HEK293 (cell line): ENCODE measurements at regions not wholly inside any gene's neighbourhood (a gene's known extent, or its start where the extent isn't known, plus 50 kb on each side); places are given as distances from the start of the nearest gene placed in this dataset.

Experiments used
- CTCF ChIA-PET: fragments of 350-600 bp; formaldehyde crosslinking; extraction: SDS; loops from one replicate; lab custom pipeline; 2021; ENCODE audit warnings: antibody characterized with exemption; lab: Yijun Ruan, JAX
- POLR2A ChIA-PET: fragments of 300-600 bp; formaldehyde crosslinking; extraction: SDS; loops from one replicate; lab custom pipeline; 2020; ENCODE audit warnings: antibody characterized with exemption, inconsistent platforms; lab: Yijun Ruan, JAX
- H3K27ac ChIP-seq: fragments of 200-500 bp; sonication (Bioruptor generic); 2 replicates; pipeline ENCODE4 v1.5.1; 2014; ENCODE audit warnings: low read depth, low read length, control low read depth, inconsistent platforms; ENCODE audit errors: extremely low read depth
- H3K36me3 ChIP-seq, 2 experiments: fragments of 200-500 bp in 1 of 2; sonication (Bioruptor generic) in 1 of 2; 1 replicate in 1 of 2; 2 replicates in 1 of 2; pipeline ENCODE4 v1.5.1; 2014 to 2017; ENCODE audit warnings: inconsistent platforms in 2 of 2, low read length in 2 of 2; ENCODE audit not compliant: control insufficient read depth in 2 of 2, insufficient read depth in 1 of 2
- H3K4me1 ChIP-seq: fragments of 200-500 bp; sonication (Bioruptor generic); 2 replicates; pipeline ENCODE4 v1.5.1; 2014; ENCODE audit warnings: mild to moderate bottlenecking, low read length, inconsistent platforms; ENCODE audit not compliant: control insufficient read depth, insufficient read depth
- H3K4me3 ChIP-seq: 2 replicates; pipeline ENCODE4 v1.5.1; 2011; ENCODE audit warnings: low read depth, mild to moderate bottlenecking, control low read depth, low read length, moderate library complexity
- H3K9me3 ChIP-seq: fragments of 200-500 bp; sonication (Bioruptor generic); 2 replicates; pipeline ENCODE4 v1.5.1; 2014; ENCODE audit warnings: low read depth, low read length, inconsistent platforms; ENCODE audit not compliant: control insufficient read depth, insufficient read depth
- PRDM1 ChIP-seq: fragments of 450-650 bp; formaldehyde crosslinking; IDR thresholded peaks from 2 replicates; pipeline ENCODE4; 2016; ENCODE audit warnings: missing biosample characterization, missing genetic modification characterization
- SETDB1 ChIP-seq: IDR thresholded peaks from one replicate; pipeline ENCODE4 v1.6.1; 2017; ENCODE audit warnings: mild to moderate bottlenecking, low read length, moderate library complexity, mixed read lengths; ENCODE audit not compliant: insufficient read length
- TRIM28 ChIP-seq: IDR thresholded peaks from 2 replicates; pipeline ENCODE4 v1.6.1; 2011; ENCODE audit warnings: low read length, control low read depth, borderline replicate concordance
- ZNF140 ChIP-seq: fragments of 450-650 bp; formaldehyde crosslinking; IDR thresholded peaks from 2 replicates; pipeline ENCODE4 v1.5.1; 2016; ENCODE audit warnings: missing biosample characterization, missing genetic modification characterization
- ZNF157 ChIP-seq: fragments of 450-650 bp; formaldehyde crosslinking; IDR thresholded peaks from 2 replicates; pipeline ENCODE4 v1.5.1; 2016; ENCODE audit warnings: missing biosample characterization, missing genetic modification characterization
- ZNF223 ChIP-seq: fragments of 450-650 bp; formaldehyde crosslinking; IDR thresholded peaks from 2 replicates; pipeline ENCODE4 v1.5.1; 2016; ENCODE audit warnings: missing biosample characterization, missing genetic modification characterization
- ZNF239 ChIP-seq: fragments of 450-650 bp; formaldehyde crosslinking; IDR thresholded peaks from 2 replicates; pipeline ENCODE4 v1.5.1; 2016; ENCODE audit warnings: missing biosample characterization, missing genetic modification characterization
- ZNF248 ChIP-seq: fragments of 450-650 bp; formaldehyde crosslinking; IDR thresholded peaks from 2 replicates; pipeline ENCODE4 v1.5.1; 2017; ENCODE audit warnings: missing biosample characterization, missing genetic modification characterization
- ZNF266 ChIP-seq: fragments of 450-650 bp; formaldehyde crosslinking; IDR thresholded peaks from 2 replicates; pipeline ENCODE4 v1.5.1; 2016; ENCODE audit warnings: missing biosample characterization, missing genetic modification characterization, low read depth
- ZNF416 ChIP-seq: fragments of 450-650 bp; formaldehyde crosslinking; IDR thresholded peaks from 2 replicates; pipeline ENCODE4 v1.5.1; 2016; ENCODE audit warnings: missing biosample characterization, missing genetic modification characterization
- ZNF426 ChIP-seq: fragments of 450-650 bp; formaldehyde crosslinking; IDR thresholded peaks from 2 replicates; pipeline ENCODE4 v1.5.1; 2017; ENCODE audit warnings: missing biosample characterization, missing genetic modification characterization, mild to moderate bottlenecking, inconsistent platforms, moderate library complexity
- ZNF544 ChIP-seq: fragments of 450-650 bp; formaldehyde crosslinking; IDR thresholded peaks from 2 replicates; pipeline ENCODE4 v1.5.0; 2017; ENCODE audit warnings: missing biosample characterization, missing genetic modification characterization
- ZNF792 ChIP-seq: fragments of 450-650 bp; formaldehyde crosslinking; IDR thresholded peaks from 2 replicates; pipeline ENCODE4 v1.5.1; 2016; ENCODE audit warnings: missing biosample characterization, missing genetic modification characterization
- ZXDB ChIP-seq: fragments of 450-650 bp; formaldehyde crosslinking; IDR thresholded peaks from 2 replicates; pipeline ENCODE4 v1.5.1; 2016; ENCODE audit warnings: missing biosample characterization, missing genetic modification characterization
- TF ChIP-seq, protein P1 (sequence below): fragments of 450-650 bp; formaldehyde crosslinking; conservative IDR thresholded peaks from 2 replicates; pipeline ENCODE4 v1.5.1; 2016; ENCODE audit warnings: low read depth, missing biosample characterization, missing genetic modification characterization
- TF ChIP-seq, protein P2 (sequence below): fragments of 450-650 bp; formaldehyde crosslinking; IDR thresholded peaks from 2 replicates; pipeline ENCODE4 v1.5.1; 2017; ENCODE audit warnings: missing biosample characterization, missing genetic modification characterization
- TF ChIP-seq, protein P3 (sequence below): fragments of 450-650 bp; formaldehyde crosslinking; IDR thresholded peaks from 2 replicates; pipeline ENCODE4 v1.5.0; 2017; ENCODE audit warnings: missing biosample characterization, missing genetic modification characterization, borderline replicate concordance

DNA sequence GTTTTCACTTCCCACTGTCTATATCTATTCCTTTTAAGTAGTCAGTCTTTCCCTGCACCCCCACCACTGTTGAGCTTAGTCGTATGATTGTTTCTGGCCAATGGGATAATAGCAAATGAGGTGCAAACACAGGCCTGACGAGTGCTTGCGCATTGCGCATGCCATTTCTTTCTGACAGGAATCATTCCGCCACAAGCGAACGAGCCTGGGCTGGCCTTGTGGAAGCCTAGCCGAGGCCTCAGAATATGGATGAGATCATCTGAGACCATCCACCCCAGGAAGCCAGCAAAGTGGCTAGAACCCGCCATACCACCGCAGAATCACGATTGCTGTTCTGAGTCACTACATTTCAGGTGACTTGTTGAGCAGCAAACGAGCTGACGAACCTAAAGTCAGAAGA lies 52.2 kb upstream of the PRL start:
- Histone ChIP-seq H3K36me3 (no peaks in the 10 kb centered on the region), H3K4me3 (no peak overlapping the region), H3K9me3 (no peaks in the 10 kb centered on the region), H3K4me1 (peaks cover 12% of the 10 kb centered on the region), H3K27ac (no peak overlapping the region)
- TF ChIP-seq, protein P1, sequence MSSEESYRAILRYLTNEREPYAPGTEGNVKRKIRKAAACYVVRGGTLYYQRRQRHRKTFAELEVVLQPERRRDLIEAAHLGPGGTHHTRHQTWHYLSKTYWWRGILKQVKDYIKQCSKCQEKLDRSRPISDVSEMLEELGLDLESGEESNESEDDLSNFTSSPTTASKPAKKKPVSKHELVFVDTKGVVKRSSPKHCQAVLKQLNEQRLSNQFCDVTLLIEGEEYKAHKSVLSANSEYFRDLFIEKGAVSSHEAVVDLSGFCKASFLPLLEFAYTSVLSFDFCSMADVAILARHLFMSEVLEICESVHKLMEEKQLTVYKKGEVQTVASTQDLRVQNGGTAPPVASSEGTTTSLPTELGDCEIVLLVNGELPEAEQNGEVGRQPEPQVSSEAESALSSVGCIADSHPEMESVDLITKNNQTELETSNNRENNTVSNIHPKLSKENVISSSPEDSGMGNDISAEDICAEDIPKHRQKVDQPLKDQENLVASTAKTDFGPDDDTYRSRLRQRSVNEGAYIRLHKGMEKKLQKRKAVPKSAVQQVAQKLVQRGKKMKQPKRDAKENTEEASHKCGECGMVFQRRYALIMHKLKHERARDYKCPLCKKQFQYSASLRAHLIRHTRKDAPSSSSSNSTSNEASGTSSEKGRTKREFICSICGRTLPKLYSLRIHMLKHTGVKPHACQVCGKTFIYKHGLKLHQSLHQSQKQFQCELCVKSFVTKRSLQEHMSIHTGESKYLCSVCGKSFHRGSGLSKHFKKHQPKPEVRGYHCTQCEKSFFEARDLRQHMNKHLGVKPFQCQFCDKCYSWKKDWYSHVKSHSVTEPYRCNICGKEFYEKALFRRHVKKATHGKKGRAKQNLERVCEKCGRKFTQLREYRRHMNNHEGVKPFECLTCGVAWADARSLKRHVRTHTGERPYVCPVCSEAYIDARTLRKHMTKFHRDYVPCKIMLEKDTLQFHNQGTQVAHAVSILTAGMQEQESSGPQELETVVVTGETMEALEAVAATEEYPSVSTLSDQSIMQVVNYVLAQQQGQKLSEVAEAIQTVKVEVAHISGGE (tag by site-specific recombination): no peak
- TF ChIP-seq ZNF426 (tag by site-specific recombination) (no peak), SETDB1 (peak; percentile 57)
- POLR2A ChIA-PET: interaction anchor here (0.6 kb wide), 1 partner anchor 94 kb away, joined by 3 read pairs; no protein-coding TSS in a partner anchor
- CTCF ChIA-PET: interaction anchor here (0.6 to 1.2 kb wide), 3 partner anchors 11 to 492 kb away, joined by 3 read pairs; no protein-coding TSS in a partner anchor

DNA sequence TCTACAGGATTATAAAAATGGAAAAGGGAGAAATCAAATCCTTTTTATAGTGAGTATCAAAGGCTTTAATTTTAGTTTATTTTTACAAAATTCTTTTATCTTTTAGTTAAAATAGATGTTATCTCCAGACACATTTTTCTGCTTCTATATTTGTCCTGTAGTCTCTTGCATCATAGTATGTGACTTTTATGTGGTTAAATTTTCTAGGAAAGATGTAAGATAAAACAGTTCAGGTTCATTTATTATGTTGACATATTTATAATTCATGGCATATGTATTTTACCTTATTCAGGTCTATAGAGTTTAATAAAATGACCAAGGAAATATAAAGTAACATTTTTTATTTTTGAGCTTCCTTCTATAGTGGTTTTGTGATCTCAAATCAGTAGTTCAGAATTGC lies 52.7 kb upstream of the PRL start:
- no peak for TF ChIP-seq PRDM1 (tag by site-specific recombination)
- TF ChIP-seq, protein P2, sequence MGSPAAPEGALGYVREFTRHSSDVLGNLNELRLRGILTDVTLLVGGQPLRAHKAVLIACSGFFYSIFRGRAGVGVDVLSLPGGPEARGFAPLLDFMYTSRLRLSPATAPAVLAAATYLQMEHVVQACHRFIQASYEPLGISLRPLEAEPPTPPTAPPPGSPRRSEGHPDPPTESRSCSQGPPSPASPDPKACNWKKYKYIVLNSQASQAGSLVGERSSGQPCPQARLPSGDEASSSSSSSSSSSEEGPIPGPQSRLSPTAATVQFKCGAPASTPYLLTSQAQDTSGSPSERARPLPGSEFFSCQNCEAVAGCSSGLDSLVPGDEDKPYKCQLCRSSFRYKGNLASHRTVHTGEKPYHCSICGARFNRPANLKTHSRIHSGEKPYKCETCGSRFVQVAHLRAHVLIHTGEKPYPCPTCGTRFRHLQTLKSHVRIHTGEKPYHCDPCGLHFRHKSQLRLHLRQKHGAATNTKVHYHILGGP (tag by site-specific recombination): peak; percentile 93
- TF ChIP-seq, all 188 proteins: peak for 1
- ChIA-PET CTCF (interaction anchor here (0.6 to 1.2 kb wide), 3 partner anchors 12 to 491 kb away, joined by 3 read pairs; no protein-coding TSS in a partner anchor), POLR2A (interaction anchor here (0.6 to 0.7 kb wide), 2 partner anchors 93 to 255 kb away, joined by 3 read pairs; no protein-coding TSS in a partner anchor)
- Histone ChIP-seq H3K36me3 (no peaks in the 10 kb centered on the region), H3K4me3 (no peak overlapping the region), H3K4me1 (peaks cover 12% of the 10 kb centered on the region), H3K9me3 (no peaks in the 10 kb centered on the region), H3K27ac (no peak overlapping the region)

DNA sequence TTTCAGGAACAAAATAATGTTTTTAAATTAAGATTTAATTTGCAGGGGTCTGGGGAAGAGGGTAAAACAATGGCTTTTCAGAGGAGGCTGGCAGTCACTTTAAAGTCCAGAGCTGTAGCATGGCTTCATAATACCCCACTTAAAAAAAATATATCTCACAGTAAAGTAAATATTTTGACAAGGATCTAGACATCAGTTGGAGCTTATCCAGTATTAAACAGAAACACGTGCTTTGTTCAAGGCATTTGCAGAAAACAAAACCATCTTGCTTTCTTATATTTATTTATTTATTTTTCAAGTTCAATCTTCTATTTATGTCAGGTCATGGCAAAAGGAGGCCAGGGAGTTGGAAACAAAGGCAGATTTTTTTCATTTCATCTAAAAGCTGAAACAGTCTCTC lies 53.3 kb upstream of the PRL start:
- no peak for TF ChIP-seq ZNF239 (tag by site-specific recombination)
- TF ChIP-seq ZNF248: no peak
- TF ChIP-seq ZXDB: no peak
- TF ChIP-seq, protein P3, sequence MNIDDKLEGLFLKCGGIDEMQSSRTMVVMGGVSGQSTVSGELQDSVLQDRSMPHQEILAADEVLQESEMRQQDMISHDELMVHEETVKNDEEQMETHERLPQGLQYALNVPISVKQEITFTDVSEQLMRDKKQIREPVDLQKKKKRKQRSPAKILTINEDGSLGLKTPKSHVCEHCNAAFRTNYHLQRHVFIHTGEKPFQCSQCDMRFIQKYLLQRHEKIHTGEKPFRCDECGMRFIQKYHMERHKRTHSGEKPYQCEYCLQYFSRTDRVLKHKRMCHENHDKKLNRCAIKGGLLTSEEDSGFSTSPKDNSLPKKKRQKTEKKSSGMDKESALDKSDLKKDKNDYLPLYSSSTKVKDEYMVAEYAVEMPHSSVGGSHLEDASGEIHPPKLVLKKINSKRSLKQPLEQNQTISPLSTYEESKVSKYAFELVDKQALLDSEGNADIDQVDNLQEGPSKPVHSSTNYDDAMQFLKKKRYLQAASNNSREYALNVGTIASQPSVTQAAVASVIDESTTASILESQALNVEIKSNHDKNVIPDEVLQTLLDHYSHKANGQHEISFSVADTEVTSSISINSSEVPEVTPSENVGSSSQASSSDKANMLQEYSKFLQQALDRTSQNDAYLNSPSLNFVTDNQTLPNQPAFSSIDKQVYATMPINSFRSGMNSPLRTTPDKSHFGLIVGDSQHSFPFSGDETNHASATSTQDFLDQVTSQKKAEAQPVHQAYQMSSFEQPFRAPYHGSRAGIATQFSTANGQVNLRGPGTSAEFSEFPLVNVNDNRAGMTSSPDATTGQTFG (tag by site-specific recombination): no peak
- no peak for TF ChIP-seq ZNF792 (tag by site-specific recombination)
- TF ChIP-seq ZNF416 (tag by site-specific recombination): no peak
- TF ChIP-seq TRIM28: no peak
- TF ChIP-seq ZNF140 (tag by site-specific recombination): no peak
- TF ChIP-seq ZNF266 (tag by site-specific recombination): no peak
- TF ChIP-seq ZNF157 (tag by site-specific recombination): no peak
- no peak for TF ChIP-seq ZNF544 (tag by site-specific recombination)
- TF ChIP-seq ZNF223 (tag by site-specific recombination): no peak
- Histone ChIP-seq H3K36me3 (no peaks in the 10 kb centered on the region), H3K4me3 (no peak overlapping the region), H3K27ac (no peak overlapping the region), H3K9me3 (no peaks in the 10 kb centered on the region), H3K4me1 (peaks cover 12% of the 10 kb centered on the region)
- CTCF ChIA-PET: interaction anchor here (1.2 kb wide), 1 partner anchor 186 kb away, joined by 3 read pairs; no protein-coding TSS in a partner anchor
- POLR2A ChIA-PET: interaction anchor here (0.7 kb wide), 1 partner anchor 256 kb away, joined by 3 read pairs; no protein-coding TSS in a partner anchor
